ENCODE measurements at regions not wholly inside any gene's neighbourhood (a gene's known extent, or its start where the extent isn't known, plus 50 kb on each side); places are given as distances from the start of the nearest gene placed in this dataset.

GRCh38 chr2:111652038-111652437 is 232.0 kb downstream of the ANAPC1 start:
- TF ChIP-seq CTCF (IDR thresholded peaks at IDR 0.05), result no peak
- TF ChIP-seq SIN3A (IDR thresholded peaks at IDR 0.05; ENCODE audit: borderline replicate concordance, insufficient read depth, low read depth, low read length), result no peak
- no peak for TF ChIP-seq POLR2AphosphoS5 (IDR thresholded peaks at IDR 0.05; ENCODE audit: low read depth, low read length)
